GM20000 (cell line): ENCODE measurements at regions not wholly inside any gene's neighbourhood (a gene's known extent, or its start where the extent isn't known, plus 50 kb on each side); places are given as distances from the start of the nearest gene placed in this dataset.

Source experiments
- DNase-seq: peaks from one replicate; pipeline ENCODE4 v3.0.0; 2012; ENCODE audit warnings: low spot score
- TF ChIP-seq, protein P1 (sequence below): IDR thresholded peaks from 2 replicates; pipeline ENCODE4 v1.5.1; 2012; ENCODE audit warnings: mild to moderate bottlenecking, control low read depth; ENCODE audit errors: extremely low read depth, missing control alignments

DNA sequence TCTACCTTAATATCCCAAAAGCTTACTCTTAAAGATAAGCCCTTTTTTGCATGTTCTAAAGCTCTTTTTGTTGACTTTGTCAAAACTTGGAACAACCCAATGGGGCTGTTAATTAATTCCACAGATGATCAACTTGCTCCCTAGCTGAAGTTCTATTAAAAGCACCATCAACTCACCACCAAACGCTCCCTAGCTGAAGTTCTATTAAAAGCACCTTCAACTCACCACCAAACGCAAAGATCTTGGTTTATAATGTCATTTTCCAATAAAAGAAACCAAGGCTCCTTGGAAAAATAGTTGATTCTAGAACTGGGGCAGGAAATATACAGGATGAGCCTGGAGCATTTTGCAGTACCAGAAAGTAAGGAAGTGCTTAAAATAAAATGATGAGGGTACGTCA, 122.3 kb upstream of the STT3B start:
- DNase-seq, result no peak
- TF ChIP-seq, protein P1, sequence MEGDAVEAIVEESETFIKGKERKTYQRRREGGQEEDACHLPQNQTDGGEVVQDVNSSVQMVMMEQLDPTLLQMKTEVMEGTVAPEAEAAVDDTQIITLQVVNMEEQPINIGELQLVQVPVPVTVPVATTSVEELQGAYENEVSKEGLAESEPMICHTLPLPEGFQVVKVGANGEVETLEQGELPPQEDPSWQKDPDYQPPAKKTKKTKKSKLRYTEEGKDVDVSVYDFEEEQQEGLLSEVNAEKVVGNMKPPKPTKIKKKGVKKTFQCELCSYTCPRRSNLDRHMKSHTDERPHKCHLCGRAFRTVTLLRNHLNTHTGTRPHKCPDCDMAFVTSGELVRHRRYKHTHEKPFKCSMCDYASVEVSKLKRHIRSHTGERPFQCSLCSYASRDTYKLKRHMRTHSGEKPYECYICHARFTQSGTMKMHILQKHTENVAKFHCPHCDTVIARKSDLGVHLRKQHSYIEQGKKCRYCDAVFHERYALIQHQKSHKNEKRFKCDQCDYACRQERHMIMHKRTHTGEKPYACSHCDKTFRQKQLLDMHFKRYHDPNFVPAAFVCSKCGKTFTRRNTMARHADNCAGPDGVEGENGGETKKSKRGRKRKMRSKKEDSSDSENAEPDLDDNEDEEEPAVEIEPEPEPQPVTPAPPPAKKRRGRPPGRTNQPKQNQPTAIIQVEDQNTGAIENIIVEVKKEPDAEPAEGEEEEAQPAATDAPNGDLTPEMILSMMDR, result no peak

DNA sequence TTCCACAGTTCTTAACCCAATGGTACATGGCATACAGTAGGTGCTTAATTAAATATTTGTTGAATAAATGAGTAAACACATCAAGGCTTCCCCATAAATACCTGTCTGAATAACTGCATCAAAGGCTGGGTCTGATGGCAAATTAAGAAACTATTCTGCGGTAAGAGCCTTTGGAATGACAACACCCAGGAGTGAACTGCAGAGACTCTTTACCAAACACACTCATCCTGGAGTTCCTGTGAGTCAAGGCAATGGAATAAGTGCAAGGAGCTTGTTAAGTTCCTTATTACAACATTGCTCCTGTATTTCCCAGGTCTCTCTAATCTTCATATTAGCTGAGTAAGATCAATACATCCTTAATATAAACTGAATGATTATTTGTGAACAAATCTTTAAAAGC, 119.9 kb upstream of the STT3B start:
- no peak for DNase-seq
- TF ChIP-seq, protein P1, result no peak

DNA sequence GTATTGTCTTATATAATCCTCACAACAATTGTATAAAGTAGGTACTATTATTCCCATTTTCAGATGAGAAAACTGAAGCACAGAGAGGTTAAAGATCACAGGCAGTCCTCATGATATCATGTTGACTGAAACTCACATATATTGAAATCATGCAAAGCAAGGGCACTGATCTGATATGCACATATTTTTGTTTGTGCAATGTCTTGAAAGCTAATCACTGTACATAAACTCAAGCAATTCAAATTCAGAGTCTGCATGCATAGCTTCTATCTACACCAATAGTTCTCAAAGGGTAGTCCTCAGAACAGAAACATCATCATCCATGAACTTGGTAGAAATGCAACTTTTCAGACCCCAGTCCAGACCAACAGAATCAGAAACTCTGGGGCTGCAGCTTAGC, 119.2 kb upstream of the STT3B start:
- no peak for DNase-seq
- TF ChIP-seq, protein P1, result no peak

DNA sequence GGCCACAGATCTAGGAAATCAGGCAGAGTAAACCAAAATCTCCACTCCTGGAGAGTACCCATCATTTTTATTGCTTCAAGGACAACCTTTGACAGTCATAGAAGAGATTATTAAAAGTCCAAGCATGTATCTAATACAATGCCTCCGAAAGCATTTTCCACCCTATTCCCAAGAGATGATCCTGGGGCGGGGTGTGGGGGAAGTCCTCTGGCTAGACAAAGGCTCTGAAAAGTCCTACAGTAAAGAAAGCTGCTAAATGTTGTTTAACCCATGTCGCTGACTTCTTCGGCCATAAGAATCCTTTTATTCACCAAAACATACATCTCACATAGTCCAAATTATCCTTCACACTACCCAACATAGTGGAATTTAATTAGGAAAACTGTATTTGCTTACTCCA, 115.7 kb upstream of the STT3B start:
- TF ChIP-seq, protein P1, result no peak
- no peak for DNase-seq

DNA sequence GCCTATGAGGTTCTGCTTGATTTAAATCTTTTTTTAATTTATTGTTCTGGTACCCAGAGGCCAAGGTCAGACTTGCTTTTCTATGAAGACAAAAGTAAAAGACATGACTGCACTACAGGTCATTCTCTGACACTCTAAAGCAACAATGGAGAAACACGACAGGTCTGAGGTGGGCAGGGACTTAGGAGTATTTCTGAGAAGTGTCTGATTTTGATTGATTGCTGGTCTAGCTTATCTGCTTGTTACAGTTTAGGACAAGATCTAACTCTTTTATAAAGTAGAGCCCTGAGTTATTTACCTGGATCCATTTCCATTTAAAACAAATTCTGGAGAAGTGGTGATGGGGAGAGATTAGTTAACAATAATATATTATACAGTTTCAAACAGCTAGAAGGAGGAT, 115.2 kb upstream of the STT3B start:
- no peak for DNase-seq
- TF ChIP-seq, protein P1, result no peak

DNA sequence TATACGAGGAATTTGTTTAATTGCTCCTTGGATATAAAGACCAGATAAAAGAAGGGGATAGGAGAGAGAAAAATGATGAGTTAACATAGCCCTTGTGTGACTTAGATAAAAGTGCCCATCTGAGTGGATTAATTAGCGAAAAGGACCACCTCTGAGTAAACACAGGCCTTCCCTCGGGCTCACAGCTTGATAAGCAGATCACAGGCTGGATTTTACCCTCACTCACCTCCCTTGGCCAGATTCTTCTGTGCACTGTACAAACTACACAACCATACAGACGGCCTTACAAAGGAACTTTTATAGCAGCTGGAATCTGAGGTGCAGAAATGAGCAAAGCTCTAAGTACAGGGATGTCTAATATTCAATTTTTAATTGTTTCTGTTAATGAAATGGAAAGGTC, 112.4 kb upstream of the STT3B start:
- TF ChIP-seq, protein P1, result no peak
- DNase-seq, result no peak

DNA sequence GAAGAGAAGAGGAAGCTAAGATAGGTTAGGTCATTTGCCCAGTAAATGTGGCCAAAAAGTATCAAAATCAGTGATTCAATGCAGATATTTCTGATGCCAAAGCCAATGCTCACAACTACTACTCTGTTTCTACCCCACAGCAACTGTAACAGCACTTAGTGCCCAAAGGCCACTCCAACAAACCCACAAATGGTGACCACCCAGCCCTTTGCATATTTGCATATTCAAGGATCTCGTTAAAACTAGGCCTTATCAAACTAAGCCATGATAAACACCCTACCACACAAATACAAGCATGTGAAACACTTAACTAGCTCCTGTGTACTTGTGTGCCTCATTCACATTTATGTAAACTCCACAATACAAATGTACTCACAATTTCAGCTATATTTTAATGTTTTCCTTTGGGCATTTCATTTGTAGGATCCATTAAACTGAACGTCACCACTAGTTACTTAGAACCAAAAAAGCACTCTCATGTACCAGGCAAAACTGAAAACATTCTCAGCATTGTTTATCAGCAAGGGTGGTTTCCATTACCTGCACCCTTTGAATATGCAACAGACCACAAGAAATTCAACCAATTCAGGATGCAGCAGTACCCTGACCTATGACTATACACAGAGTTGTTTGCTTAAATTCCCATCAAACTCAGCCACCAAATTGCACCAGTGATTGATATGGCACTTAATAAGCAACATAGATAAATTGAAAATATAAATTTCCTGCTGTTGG, 111.2 kb upstream of the STT3B start:
- TF ChIP-seq, protein P1, result no peak
- peak; percentile 17 for DNase-seq
